ENCODE measurements at regions not wholly inside any gene's neighbourhood (a gene's known extent, or its start where the extent isn't known, plus 50 kb on each side); places are given as distances from the start of the nearest gene placed in this dataset.

- TF ChIP-seq POLR2AphosphoS5 (IDR thresholded peaks at IDR 0.05) = no peak
- TF ChIP-seq, protein P1, sequence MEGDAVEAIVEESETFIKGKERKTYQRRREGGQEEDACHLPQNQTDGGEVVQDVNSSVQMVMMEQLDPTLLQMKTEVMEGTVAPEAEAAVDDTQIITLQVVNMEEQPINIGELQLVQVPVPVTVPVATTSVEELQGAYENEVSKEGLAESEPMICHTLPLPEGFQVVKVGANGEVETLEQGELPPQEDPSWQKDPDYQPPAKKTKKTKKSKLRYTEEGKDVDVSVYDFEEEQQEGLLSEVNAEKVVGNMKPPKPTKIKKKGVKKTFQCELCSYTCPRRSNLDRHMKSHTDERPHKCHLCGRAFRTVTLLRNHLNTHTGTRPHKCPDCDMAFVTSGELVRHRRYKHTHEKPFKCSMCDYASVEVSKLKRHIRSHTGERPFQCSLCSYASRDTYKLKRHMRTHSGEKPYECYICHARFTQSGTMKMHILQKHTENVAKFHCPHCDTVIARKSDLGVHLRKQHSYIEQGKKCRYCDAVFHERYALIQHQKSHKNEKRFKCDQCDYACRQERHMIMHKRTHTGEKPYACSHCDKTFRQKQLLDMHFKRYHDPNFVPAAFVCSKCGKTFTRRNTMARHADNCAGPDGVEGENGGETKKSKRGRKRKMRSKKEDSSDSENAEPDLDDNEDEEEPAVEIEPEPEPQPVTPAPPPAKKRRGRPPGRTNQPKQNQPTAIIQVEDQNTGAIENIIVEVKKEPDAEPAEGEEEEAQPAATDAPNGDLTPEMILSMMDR (IDR thresholded peaks at IDR 0.05) = no peak
- no peak for TF ChIP-seq POLR2A (IDR thresholded peaks at IDR 0.05)
Measured at GRCh38 chr18:54777118-54777791, 51.0 kb upstream of the RAB27B start.

All from prostate gland (tissue), 2 donors.